ENCODE measurements at regions not wholly inside any gene's neighbourhood (a gene's known extent, or its start where the extent isn't known, plus 50 kb on each side); places are given as distances from the start of the nearest gene placed in this dataset.

DNA sequence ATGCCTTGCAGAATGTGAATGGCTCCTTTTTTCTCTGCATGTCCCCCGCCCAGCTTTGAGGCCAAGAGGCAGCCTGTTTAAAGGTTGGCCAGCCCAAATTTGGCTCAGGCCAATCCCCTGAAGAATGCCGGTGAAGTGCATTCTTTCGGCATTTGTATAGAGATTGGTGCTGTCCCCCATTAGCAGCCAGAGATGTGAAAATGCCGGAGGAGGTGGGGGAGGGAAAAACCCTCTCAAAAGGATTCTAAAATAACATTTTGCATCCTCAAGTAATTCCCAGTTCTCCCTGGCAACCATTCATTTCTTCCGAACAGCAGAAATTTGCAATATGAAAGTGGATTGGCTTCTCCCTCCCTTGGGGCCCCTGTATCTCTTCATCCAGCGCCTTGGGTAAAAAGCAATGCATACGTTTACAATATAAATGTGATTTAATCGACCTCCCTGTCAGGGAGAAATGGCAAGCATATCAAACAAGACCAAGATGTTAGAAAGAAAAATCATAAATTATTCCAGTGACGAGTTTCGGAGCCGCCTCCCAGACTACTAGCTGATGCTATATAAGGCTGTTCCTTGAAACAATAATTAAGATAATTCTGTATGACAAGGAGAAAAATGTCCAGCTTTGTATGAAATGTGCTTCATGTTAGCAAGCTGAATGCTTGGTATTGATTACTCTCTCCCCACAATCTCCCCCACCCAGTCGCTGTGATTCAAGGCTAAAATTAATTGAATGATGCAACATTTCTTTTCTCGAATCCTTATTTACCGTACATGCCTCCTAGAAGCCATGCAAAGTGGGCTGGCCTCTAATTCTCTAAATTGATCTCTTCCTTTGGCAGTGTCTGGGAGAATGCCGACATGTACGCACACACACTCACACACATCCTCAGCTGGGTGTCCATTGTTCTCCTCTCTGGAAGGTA, 323.7 kb downstream of the RPS24 start:
- Histone ChIP-seq H3K9ac (no peak overlapping the region), H3K36me3 (no peaks in the 10 kb centered on the region), H3K27ac (no peak overlapping the region), H3K27me3 (no peaks in the 10 kb centered on the region), H3K9me3 (replicated peaks in 1 of 11) (no peaks in the 10 kb centered on the region), H4K20me1 (no peaks in the 10 kb centered on the region), H3K4me2 (no peak overlapping the region), H3K4me1 (peaks cover 5 to 15% (median 7%) of the 10 kb centered on the region in 10 experiments; a peak in 19 of 20 replicates), H3K4me3 (no peak overlapping the region)
- TF ChIP-seq Cebpa-rat (IDR thresholded peaks at IDR 0.05): no peak

DNA sequence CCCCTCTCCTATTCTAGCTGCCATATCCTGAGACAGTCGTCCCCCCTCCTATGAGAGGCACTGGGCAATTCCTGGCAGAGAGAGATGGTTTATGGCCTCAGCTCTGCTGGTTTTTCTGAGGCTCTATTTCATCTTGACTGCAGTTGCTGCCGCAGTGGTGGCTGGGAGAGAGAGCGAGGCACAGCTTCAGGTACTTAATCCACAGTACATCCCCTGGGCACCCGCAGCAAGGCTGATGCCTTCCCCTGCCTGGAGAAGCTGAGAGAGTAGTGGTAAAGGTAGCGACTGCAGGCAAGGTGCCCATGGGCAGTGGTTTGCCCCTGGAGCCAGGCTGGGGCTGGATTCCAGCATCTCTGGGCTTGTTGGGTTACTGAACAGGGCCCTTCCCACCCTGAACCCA, 324.7 kb downstream of the RPS24 start:
- Histone ChIP-seq H3K4me3 (no peak overlapping the region), H3K4me2 (no peak overlapping the region), H4K20me1 (no peaks in the 10 kb centered on the region), H3K9ac (no peak overlapping the region), H3K9me3 (replicated peaks in 1 of 11) (no peaks in the 10 kb centered on the region), H3K36me3 (no peaks in the 10 kb centered on the region), H3K27me3 (no peaks in the 10 kb centered on the region), H3K4me1 (peaks cover 7 to 21% (median 12%) of the 10 kb centered on the region in 10 experiments; a peak in 19 of 20 replicates), H3K27ac (no peak overlapping the region)
- TF ChIP-seq Cebpa-rat (IDR thresholded peaks at IDR 0.05): no peak

DNA sequence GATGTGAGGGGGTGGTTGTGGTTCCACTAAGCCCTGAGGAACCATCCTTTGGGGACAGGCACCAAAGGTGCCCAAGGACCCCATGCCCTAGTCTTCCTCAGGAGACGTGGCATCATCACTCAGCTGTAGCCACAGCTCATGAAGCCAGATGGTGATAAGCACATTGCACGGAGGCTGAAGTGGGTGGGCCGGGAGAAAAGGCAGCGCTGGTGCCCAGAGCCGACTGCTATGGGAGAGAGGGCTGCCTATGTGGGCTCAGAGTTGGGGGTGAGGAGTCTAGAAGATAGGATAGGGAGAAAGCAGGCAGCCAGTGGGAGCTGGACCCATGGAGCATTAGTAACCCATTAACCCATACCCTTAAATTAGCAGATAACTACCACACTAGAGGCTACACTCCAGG, 325.3 kb downstream of the RPS24 start:
- Histone ChIP-seq H3K4me3 (no peak overlapping the region), H3K36me3 (no peaks in the 10 kb centered on the region), H3K27me3 (no peaks in the 10 kb centered on the region), H4K20me1 (no peaks in the 10 kb centered on the region), H3K9me3 (replicated peaks in 1 of 11) (no peaks in the 10 kb centered on the region), H3K27ac (no peak overlapping the region), H3K4me1 (peaks cover 7 to 21% (median 12%) of the 10 kb centered on the region in 10 experiments; a peak in 19 of 20 replicates), H3K9ac (no peak overlapping the region), H3K4me2 (no peak overlapping the region)
- no peak for TF ChIP-seq Cebpa-rat (IDR thresholded peaks at IDR 0.05)

DNA sequence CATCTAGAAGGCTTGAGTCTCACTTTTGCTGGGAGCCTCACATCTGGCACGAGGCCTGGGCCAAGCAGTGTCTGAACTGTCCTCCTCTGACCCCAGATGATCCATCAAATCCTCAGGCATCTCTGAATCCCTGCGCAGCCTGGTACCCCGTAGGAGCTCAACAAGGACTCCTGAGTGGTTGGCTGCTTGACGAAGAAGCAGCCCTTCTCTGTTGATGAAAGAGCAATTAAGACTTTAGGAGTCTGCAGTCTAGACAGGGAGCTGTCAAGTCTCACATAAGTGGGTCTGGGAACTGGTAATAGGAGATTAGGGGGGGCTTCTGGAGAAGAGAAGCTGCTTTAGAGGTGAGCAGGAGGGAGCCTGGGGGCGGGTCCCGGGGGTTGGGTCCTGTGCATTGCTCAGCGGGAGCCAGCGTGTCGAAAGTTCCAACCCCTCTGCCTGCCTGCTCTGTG, 326.0 kb downstream of the RPS24 start:
- H3K27me3 ChIP-seq: no peaks in the 10 kb centered on the region
- TF ChIP-seq Cebpa-rat (IDR thresholded peaks at IDR 0.05): no peak
- H3K9ac ChIP-seq: no peak overlapping the region
- H4K20me1 ChIP-seq: no peaks in the 10 kb centered on the region
- H3K27ac ChIP-seq: no peak overlapping the region
- H3K4me1 ChIP-seq: peaks cover 7 to 21% (median 12%) of the 10 kb centered on the region in 10 experiments; a peak in 19 of 20 replicates
- no peak overlapping the region for H3K4me2 ChIP-seq
- H3K4me3 ChIP-seq: no peak overlapping the region
- no peaks in the 10 kb centered on the region for H3K36me3 ChIP-seq
- H3K9me3 ChIP-seq (replicated peaks in 1 of 11): no peaks in the 10 kb centered on the region

DNA sequence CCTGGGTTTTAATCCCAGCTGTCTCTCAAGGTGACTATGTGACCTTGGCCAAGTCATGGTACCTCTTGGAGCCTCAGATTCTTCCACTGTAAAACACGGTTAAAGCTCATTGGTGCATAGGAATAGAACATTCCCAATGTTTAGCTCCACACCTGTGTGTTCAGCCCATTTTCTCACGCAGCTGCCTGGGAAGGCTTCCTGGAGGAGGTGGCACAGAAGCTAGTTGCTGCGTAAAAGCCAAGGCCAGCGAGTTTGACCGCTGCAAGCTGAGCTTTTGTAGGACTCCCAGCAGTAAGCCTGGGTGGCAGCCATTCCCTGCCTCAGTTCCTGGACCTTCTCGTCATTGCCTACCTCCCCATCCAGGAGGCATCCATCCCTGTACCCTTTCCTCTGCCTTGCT, 326.6 kb downstream of the RPS24 start:
- Histone ChIP-seq H3K4me1 (peaks cover 7 to 21% (median 12%) of the 10 kb centered on the region in 10 experiments; a peak in 19 of 20 replicates), H3K27ac (no peak overlapping the region), H3K27me3 (no peaks in the 10 kb centered on the region), H3K9me3 (replicated peaks in 1 of 11) (no peaks in the 10 kb centered on the region), H3K36me3 (no peaks in the 10 kb centered on the region), H3K9ac (no peak overlapping the region), H3K4me2 (no peak overlapping the region), H4K20me1 (no peaks in the 10 kb centered on the region), H3K4me3 (no peak overlapping the region)
- TF ChIP-seq Cebpa-rat (IDR thresholded peaks at IDR 0.05): no peak

DNA sequence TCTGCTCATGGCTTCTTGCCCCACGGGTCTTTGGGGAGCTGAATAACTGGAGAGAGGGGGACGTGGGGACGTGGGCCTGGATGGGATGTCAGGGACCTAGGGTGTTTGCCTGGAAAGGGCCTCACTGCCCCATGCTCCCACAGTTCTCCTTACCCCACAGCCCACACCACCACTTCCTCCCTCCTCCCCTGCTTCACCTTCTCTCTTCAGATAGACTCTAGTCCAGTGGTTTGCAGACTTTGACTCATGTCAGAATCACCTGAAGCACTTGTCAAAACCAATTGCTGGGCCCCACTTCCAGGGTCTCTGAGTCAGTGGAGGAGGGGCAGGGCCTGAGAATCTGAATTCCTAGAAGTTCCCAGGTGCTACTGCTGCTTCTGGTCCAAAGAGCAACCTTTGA, 327.4 kb downstream of the RPS24 start:
- no peaks in the 10 kb centered on the region for H3K9me3 ChIP-seq (replicated peaks in 1 of 11)
- H4K20me1 ChIP-seq: no peaks in the 10 kb centered on the region
- no peaks in the 10 kb centered on the region for H3K36me3 ChIP-seq
- H3K4me3 ChIP-seq: no peak overlapping the region
- no peak overlapping the region for H3K27ac ChIP-seq
- no peak overlapping the region for H3K9ac ChIP-seq
- H3K4me1 ChIP-seq: peaks cover 7 to 21% (median 12%) of the 10 kb centered on the region in 10 experiments; a peak in 19 of 20 replicates
- TF ChIP-seq Cebpa-rat (IDR thresholded peaks at IDR 0.05): no peak
- peak overlapping the region in 2 of 11 experiments; percentile 42 to 55; a peak in 1 of 22 replicates for H3K4me2 ChIP-seq
- H3K27me3 ChIP-seq: no peaks in the 10 kb centered on the region

DNA sequence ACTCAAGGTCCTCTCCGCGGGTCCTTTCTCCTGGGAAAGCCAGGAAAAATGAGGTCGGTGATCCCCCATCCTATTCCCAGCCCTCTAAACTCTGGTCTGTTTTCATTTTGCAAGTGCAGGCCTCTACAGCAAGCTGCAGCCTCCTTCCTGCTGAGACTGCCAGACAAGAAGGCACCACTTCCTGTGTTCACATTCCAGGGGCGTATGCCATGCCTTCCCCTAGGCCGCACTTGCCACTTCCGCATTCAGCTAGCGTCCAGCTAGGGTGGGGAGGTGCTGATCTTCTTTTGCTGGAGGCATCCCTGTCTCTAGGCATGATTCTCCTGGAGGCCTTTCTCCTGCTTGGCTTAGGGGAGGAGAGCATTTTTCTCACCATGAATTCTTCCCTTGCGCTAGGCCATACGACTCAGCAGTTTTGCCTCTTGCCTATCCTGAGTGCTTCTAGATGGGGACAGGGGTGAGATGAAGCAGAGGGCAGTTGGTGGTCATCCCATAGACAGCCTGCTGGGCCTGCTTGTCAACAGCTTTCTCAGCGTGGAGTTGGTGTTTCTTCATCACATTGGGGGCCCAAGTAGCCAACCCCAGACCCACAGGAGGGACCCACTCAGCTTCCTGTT, 328.9 kb downstream of the RPS24 start:
- no peaks in the 10 kb centered on the region for H3K27me3 ChIP-seq
- H3K27ac ChIP-seq: peak overlapping the region; percentile 22 to 79 (median 71); a peak in 20 of 22 replicates
- H3K9ac ChIP-seq: peak overlapping the region in 7 of 11 experiments; percentile 4 to 54 (median 39); a peak in 6 of 22 replicates
- no peaks in the 10 kb centered on the region for H3K9me3 ChIP-seq (replicated peaks in 1 of 11)
- peaks cover 7 to 21% (median 12%) of the 10 kb centered on the region in 10 experiments; a peak in 19 of 20 replicates for H3K4me1 ChIP-seq
- H4K20me1 ChIP-seq: no peaks in the 10 kb centered on the region
- peak overlapping the region; percentile 29 to 76 (median 46); a peak in 20 of 22 replicates for H3K4me2 ChIP-seq
- no peak overlapping the region for H3K4me3 ChIP-seq
- TF ChIP-seq Cebpa-rat (IDR thresholded peaks at IDR 0.05): no peak
- H3K36me3 ChIP-seq: no peaks in the 10 kb centered on the region

DNA sequence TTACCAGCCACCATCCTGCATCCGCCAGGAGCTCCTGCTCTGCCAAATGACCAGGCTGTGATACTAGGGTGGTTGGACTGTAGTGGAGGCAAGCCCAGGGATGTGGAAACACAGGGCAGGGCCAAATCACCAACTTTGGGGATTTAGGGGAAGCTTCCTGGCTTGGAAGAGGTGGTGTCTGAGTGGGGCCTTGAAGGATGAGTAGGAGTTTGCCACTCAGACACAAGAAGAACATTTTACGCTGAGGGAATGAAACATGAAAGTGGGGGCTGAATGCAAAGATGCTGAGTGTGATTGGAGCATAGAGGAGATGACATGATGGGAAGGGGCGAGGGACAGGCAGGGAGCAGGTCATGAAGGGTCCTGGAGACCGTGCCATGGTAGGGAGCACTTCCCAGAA, 329.5 kb downstream of the RPS24 start:
- Histone ChIP-seq H3K27ac (peak overlapping the region in 9 of 11 experiments; percentile 45 to 79 (median 72); a peak in 14 of 22 replicates), H3K9me3 (replicated peaks in 1 of 11) (no peaks in the 10 kb centered on the region), H4K20me1 (no peaks in the 10 kb centered on the region), H3K4me2 (peak overlapping the region in 4 of 11 experiments; percentile 42 to 76 (median 58); a peak in 4 of 22 replicates), H3K4me3 (no peak overlapping the region), H3K27me3 (no peaks in the 10 kb centered on the region), H3K36me3 (no peaks in the 10 kb centered on the region), H3K4me1 (peaks cover 7 to 21% (median 12%) of the 10 kb centered on the region in 10 experiments; a peak in 19 of 20 replicates), H3K9ac (no peak overlapping the region)
- no peak for TF ChIP-seq Cebpa-rat (IDR thresholded peaks at IDR 0.05)

DNA sequence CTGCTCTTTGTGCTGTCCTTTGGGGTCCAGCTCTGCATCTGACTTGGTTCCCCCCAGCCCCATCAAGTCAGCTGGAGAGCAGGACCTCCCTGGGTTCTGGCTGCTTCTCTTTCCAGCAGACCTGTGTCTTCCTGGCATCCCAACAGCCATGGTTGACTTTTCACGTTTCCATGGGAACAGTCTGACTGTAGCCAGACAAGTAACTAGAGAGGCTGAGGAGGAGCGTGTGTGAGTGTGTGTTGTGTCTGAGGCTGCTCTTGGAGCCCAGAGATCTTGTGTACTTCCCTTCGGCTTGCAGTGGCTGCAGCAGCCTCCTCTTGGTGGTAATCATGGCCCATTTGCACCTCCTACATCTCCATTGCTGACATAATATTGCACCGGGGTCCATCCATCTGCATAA, 332.0 kb downstream of the RPS24 start:
- no peak overlapping the region for H3K9ac ChIP-seq
- H4K20me1 ChIP-seq: no peaks in the 10 kb centered on the region; a peak in 2 of 22 replicates
- H3K27ac ChIP-seq: no peak overlapping the region
- no peaks in the 10 kb centered on the region for H3K27me3 ChIP-seq
- H3K9me3 ChIP-seq (replicated peaks in 1 of 11): no peaks in the 10 kb centered on the region
- no peak overlapping the region for H3K4me2 ChIP-seq
- no peak overlapping the region for H3K4me3 ChIP-seq
- no peaks in the 10 kb centered on the region for H3K36me3 ChIP-seq
- peaks cover 8 to 21% (median 12%) of the 10 kb centered on the region in 10 experiments for H3K4me1 ChIP-seq
- no peak for TF ChIP-seq Cebpa-rat (IDR thresholded peaks at IDR 0.05)

All from BLaER1 treated with 17β-estradiol and CSF1 and Interleukin-3, amounts not matched to agents 10 nM and 100 nM (cell line).